ENCODE measurements at regions not wholly inside any gene's neighbourhood (a gene's known extent, or its start where the extent isn't known, plus 50 kb on each side); places are given as distances from the start of the nearest gene placed in this dataset.

- DNase-seq, result no peak
These were observed 205.3 kb upstream of the SYT4 start for GRCh38 chr18:43482600-43482999.

- no peak for DNase-seq
These were observed 207.4 kb upstream of the SYT4 start for GRCh38 chr18:43484710-43485109.

DNA sequence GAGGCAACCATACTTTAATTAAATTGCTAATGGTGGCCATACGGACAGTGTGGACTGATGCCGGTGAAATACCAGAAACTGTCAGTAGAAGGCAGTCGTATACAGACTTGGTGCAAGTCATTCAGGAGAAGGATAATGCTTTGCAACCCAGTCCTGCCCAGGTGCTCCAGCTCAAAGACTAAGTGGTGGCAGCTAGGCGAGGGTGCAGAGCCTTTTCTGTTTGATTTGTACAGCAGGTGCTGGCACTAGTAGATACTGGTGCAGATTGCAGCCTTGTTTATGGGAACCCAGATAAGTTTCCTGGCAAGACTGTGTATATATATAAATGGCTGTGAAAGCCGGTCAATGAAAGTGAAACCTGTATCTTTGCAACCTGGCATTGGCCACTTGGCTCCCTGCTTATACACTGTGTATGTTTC lies 208.3 kb upstream of the SYT4 start:
- DNase-seq, result no peak

DNA sequence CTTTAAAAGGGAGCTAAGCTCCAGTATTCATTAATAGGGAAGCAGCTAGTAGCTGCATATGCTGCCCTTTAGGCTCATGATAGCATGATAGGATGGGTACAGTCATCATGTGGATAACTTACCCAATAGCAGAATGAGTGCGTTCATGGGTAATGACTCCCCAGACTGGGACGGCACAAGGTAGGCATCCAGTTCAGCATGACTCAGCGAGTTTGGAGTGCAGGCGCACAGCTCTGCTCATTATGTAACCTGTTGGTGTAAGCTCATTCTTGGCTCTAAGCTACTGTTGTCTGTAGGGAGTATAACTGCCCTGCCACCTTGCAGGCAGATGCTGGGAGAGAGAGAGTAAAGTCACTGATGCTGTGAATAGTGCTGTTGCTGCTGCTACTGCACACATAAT lies 209.2 kb upstream of the SYT4 start:
- no peak for DNase-seq

GRCh38 chr18:43501099-43501498 lies 223.8 kb upstream of the SYT4 start:
- DNase-seq, result no peak

- DNase-seq, result no peak
These were observed 229.6 kb upstream of the SYT4 start for GRCh38 chr18:43506935-43507334.

- no peak for DNase-seq
These were observed 230.7 kb upstream of the SYT4 start for GRCh38 chr18:43507842-43508481.

- no peak for DNase-seq
These were observed 237.5 kb upstream of the SYT4 start for GRCh38 chr18:43514747-43515146.

DNA sequence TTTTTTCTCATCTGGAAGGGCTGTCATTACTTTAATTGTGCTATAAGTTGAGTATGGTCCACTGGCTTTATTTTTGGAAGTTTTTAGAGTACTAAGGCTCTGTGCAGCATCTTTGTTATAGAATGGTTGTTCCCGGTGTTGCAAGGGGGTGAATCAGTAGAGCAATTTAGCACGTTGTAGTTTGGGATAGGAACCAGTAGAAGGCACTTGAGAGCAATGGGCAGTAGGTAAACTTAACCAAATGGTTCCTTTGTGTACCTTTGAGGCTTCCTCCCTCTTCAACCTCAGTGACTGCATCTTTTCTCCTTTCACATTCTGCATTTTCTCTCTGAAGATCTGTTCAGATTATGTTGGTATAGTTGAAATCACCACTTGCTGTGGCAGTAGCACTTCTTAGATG lies 238.2 kb upstream of the SYT4 start:
- no peak for DNase-seq

DNA sequence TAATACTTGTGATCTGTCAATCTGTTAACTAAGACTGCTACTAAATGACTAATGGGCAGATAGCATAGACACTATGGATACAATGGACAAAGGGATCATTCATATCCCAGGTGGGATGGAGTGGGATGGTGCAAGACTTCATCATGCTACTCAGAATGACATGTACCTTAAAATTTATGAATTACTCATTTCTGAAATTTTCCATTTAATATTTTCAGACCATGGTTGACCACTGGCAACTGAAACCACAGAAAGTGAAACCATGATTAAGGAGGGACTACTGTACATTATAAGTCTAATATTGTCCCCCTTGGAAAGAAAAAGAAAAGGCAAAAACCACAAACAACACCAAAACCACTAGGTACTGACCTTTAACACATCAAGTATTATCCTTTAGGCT lies 247.0 kb upstream of the SYT4 start:
- no peak for DNase-seq

DNA sequence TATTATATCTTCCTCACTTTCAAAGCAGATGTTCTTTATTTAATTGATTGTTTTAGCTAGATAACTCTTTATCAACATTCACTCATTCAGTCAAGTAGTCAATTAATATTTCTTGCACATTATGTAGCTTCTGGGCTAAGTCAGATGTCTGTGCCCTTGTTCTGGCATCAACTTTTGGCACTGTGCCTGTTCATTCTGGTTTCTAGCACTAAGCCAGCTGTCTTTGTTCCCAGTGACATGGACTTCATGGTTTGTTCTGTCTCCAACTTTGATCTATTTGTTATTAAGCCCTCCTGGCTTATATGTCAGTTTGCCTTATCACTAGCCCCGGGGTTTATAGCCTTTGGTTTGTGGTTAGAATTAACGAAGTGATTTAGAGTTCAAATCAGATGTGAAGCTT lies 247.9 kb upstream of the SYT4 start:
- DNase-seq, result no peak

DNA sequence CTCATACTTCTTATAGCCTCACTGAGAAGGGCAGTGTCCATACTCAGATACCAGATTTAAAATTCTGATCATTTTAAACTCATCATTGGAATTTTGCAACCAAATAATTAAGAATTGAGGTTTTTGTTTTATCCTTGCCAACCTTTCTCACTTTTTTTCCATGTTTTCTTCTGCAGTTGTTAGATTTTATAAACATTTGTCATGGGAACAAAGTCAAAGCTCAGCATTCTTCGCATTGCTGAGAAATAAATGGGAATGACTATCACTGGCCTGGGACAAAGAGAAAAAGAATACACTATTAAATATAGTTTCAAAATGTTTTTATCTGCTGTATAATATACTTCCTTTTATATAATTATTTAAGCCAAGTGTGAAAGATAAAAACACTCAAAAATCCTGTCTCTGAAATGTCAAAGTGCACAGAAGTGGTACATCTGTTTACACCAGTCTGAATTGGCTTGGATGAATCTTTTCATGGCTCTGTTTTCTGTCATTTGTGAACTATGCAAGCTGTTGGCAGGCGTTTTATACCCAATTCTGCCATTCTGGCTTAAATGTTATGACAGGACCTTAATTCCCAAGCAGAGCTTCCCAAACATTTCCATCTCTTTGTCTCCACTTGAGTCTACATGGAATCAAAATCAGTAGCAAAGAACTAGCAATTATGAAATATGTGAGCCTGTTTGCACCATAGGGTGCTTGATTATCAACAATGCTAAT lies 249.3 kb upstream of the SYT4 start:
- no peak for DNase-seq

DNA sequence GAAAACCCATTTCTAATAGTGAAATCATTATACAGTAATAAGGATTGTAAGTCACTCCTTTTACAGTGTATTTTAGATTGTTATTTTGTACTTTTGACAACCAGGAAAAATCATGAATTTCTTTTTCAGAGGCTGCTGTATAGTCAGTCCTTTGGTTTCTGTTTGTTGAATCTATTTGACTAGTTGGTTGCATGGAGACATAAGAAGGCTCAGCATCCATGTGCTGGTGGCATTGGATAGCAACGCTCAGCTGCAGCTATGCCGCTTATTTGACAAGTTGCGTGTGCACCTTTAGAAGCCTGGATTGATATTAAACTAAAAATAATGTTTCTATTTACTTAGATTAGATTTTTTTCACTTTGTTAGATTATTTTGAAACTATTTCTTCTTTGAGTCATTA lies 254.1 kb upstream of the SYT4 start:
- DNase-seq, result no peak

DNA sequence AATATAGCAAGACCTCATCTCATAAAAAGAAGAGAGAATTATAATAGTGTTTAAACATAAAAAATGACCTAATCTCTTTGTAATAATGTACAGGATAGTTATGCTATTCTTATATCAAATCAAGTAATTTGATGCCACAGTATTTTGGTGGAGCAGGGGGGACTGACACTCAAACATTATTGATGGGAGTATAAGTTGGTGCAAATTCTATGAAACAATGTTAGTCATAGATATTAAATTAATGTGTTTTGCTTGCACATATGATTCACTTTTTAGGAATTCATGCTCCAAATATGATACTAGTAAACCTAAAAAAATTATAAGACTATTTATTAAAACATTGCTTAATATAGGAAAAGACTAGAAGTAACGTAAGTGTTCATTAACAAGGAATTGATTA lies 256.1 kb upstream of the SYT4 start:
- no peak for DNase-seq

DNA sequence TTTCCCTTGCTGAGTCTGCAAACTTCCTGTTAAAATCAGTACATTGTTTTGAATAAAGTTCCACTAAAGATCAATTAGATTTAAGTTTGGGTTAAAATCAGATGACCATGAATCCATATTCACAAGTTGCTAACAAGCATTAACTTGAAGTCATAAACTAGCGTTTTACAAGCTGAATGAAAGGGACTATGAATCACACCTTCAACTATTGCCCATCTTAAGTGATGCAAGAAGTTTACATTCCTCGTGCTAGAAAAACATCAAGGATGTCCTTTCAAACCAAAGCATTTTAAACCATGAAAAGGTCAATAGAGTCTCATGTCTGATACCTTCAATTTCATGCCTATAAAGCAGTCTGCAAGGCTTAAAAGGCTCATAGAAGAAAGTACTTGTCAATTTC lies 257.2 kb upstream of the SYT4 start:
- DNase-seq, result no peak

- DNase-seq, result no peak
These were observed 262.6 kb upstream of the SYT4 start for GRCh38 chr18:43539862-43540261.

DNA sequence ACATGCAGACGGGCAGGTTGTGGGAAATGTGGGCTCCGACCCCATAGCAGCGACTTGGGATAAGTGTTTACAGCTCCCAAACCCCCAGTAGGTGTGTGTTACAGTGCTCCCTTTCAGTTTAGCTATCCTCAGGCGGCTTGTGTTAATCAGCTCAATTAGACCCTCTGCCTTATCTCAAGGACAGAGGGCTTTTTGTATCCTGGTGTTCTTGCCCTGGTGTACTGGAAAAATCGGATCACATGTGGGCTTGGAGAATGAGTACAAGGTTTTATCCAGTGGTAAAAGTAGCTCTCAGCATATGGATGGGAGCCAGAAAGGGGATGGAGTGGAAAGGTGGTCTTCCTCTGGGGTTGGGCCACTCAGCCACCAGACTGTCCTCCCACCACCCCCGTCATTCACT lies 264.7 kb upstream of the SYT4 start:
- DNase-seq, result no peak

DNA sequence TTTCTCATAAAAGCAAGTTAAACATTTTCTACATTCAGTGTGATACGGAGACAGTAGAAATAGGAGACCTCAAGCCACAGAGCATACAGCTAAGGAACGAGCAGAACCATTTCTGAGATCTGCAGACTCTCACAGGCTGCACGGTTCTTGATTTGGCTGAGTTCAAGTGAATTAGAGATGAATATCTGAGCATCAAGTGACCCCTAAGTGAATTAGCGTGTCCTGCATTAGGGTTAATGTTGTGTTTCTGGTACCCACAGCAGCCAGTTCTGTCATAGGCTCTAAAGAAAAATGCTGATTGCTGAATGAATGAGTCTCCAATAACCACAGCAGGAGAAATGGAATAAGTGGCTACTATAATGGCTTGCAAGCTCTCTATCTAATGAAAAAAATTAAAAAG lies 265.9 kb upstream of the SYT4 start:
- DNase-seq, result no peak

GRCh38 chr18:43547456-43547855 lies 270.2 kb upstream of the SYT4 start:
- no peak for DNase-seq

GRCh38 chr18:43559507-43559906 lies 282.2 kb upstream of the SYT4 start:
- no peak for DNase-seq

DNA sequence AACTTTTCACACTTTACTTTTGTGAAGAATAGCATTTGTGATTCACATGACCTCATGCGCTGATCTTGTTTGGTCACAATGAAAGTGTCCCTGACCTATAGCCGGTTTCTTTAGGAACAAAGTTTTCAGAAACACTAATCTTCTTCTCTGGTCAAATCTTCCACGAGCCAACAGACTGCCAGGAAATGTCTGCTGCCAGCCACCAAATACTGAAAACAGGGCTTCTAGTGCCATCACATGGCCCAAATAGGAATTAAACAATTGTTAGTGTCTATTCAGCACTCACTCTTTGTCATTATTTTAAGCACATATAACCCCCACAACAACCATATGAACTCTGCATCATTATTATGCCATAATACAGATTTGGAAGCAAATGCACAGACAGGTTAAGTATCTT lies 286.5 kb upstream of the SYT4 start:
- DNase-seq, result no peak

DNA sequence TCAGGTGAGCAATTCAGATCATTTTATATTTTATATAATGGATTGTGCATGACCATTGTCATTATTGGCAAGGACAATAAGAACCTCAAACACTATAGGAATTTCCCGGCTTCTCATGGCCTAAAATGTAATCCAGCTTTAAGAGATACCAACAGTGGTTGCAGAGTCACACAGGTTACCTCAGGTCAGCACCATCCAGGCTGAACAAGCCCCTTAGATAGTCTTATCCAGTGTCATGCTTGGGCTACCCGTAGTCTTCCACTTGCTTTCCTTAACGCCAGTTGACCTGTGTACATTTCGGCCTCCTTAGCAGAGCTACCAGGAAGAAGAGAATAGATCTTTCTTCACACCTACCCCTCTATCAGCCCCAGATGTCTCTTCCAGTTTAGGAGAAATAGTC lies 293.3 kb upstream of the SYT4 start:
- no peak for DNase-seq

DNA sequence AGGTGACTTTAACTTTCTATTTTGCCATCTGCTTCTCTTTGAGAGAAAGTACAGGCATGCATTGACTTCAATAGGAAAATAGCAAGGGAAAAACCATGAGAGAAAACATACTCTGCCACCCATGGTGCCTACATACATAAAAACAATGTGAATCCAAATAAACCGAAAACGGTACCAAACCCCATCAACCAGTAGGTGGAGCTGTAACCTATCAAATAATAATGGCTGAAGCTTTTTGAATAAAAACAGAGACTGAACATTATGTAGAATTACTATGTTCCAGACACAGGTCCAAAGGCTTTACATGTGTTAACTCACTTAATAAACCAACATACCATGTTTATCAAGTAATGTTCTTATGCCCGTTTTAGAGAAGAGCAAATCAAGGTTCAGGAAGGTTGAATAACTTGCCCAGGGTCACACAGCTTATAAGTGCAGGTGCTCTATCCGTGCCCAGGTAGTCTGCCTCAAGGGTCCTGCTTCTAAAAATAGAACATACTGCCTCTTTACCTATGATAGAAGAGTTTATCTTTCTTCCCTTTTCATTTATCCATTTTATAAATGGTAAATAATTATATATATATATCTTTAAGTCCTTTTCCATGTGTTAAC lies 293.9 kb upstream of the SYT4 start:
- DNase-seq, result no peak

DNA sequence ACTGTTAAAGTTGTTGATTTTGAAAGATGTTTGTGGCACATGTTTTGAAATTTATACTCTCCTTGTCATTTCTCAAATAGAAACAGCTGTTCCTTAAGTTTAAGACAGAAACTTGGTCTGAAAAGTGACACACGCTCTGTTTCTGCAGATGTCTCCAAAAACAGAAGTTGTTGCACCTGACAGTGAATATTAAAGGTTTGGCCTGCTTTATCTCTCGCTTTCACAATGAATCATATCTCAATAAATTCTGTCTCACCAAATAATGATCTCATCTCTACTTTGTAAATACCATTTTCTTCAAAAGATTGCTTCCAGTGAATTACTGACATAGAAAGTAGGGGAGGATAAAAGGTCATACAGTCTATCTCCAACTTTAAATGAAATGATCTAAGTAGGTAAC lies 294.9 kb upstream of the SYT4 start:
- no peak for DNase-seq

DNA sequence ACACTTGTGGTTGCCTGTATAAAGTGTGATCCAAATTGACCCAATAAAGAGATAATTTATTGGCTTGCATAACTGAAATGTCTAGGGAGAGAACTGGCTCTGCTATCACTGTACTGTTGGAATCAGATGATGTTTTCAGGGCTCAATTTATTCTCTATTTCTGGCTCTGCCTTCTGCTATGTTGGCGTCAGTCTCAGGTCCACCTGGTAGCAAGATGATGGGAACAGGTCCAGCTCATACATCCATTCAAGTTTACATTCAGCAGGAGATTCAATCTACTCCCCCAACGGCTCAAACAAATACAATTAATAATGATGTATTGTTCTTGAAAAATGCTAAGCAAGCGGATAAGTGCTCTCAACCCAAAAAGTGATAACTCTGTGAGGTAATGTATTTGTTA lies 297.7 kb upstream of the SYT4 start:
- no peak for DNase-seq
